ENCODE measurements at regions not wholly inside any gene's neighbourhood (a gene's known extent, or its start where the extent isn't known, plus 50 kb on each side); places are given as distances from the start of the nearest gene placed in this dataset.
"Not testable (repeated sequence)": the region's sequence is repeated elsewhere in the genome, so short reads cannot be mapped to it uniquely, and the experiment has no call there.

- Histone ChIP-seq H3K4me2 (ENCODE audit: low read depth, low read length, poor library complexity, severe bottlenecking) (no peak overlapping the region), H3K36me3 (ENCODE audit: insufficient read depth, low read length) (no peaks in the 10 kb centered on the region)
Observed at GRCh38 chr5:71790433-71790832, 71.4 kb downstream of the CARTPT start.

GRCh38 chr5:71792041-71792440 is 73.0 kb downstream of the CARTPT start:
- H3K36me3 ChIP-seq (ENCODE audit: insufficient read depth, low read length); H2AFZ ChIP-seq (ENCODE audit: low read length); H3K9me3 ChIP-seq (ENCODE audit: insufficient read depth, low read depth, low read length); H3K9ac ChIP-seq (ENCODE audit: low read depth, low read length, poor library complexity, severe bottlenecking); H3K4me2 ChIP-seq (ENCODE audit: low read depth, low read length, poor library complexity, severe bottlenecking); H3K27me3 ChIP-seq (ENCODE audit: insufficient read depth, low read length, poor library complexity, severe bottlenecking); H3K4me3 ChIP-seq (ENCODE audit: low read length, poor library complexity, severe bottlenecking); H3F3A ChIP-seq (ENCODE audit: low read depth); H3K4me1 ChIP-seq (ENCODE audit: insufficient read depth, low read length, poor library complexity, severe bottlenecking); H3K9me2 ChIP-seq (replicated peaks; ENCODE audit: low read depth, low read length); H3K79me2 ChIP-seq (ENCODE audit: insufficient read depth, low read length); H4K20me1 ChIP-seq (ENCODE audit: insufficient read depth, low read length, poor library complexity, severe bottlenecking): not testable (repeated sequence)

More at GRCh38 chr5:71790433-71790832, 71.4 kb downstream of the CARTPT start:
- Histone ChIP-seq H4K20me1 (ENCODE audit: insufficient read depth, low read length, poor library complexity, severe bottlenecking) (no peaks in the 10 kb centered on the region), H2AFZ (ENCODE audit: low read length) (no peak overlapping the region), H3K27me3 (ENCODE audit: insufficient read depth, low read length, poor library complexity, severe bottlenecking) (no peaks in the 10 kb centered on the region), H3K4me3 (ENCODE audit: low read length, poor library complexity, severe bottlenecking) (no peak overlapping the region), H3K79me2 (ENCODE audit: insufficient read depth, low read length) (no peaks in the 10 kb centered on the region), H3K9me3 (ENCODE audit: insufficient read depth, low read depth, low read length) (no peaks in the 10 kb centered on the region), H3K9me2 (replicated peaks; ENCODE audit: low read depth, low read length) (no peaks in the 10 kb centered on the region), H3F3A (ENCODE audit: low read depth) (no peaks in the 10 kb centered on the region), H3K4me1 (ENCODE audit: insufficient read depth, low read length, poor library complexity, severe bottlenecking) (no peaks in the 10 kb centered on the region), H3K9ac (ENCODE audit: low read depth, low read length, poor library complexity, severe bottlenecking) (no peak overlapping the region)
- no peak for TF ChIP-seq EZH2phosphoT487 (IDR thresholded peaks at IDR 0.05; ENCODE audit: borderline replicate concordance)
- TF ChIP-seq, protein P1, sequence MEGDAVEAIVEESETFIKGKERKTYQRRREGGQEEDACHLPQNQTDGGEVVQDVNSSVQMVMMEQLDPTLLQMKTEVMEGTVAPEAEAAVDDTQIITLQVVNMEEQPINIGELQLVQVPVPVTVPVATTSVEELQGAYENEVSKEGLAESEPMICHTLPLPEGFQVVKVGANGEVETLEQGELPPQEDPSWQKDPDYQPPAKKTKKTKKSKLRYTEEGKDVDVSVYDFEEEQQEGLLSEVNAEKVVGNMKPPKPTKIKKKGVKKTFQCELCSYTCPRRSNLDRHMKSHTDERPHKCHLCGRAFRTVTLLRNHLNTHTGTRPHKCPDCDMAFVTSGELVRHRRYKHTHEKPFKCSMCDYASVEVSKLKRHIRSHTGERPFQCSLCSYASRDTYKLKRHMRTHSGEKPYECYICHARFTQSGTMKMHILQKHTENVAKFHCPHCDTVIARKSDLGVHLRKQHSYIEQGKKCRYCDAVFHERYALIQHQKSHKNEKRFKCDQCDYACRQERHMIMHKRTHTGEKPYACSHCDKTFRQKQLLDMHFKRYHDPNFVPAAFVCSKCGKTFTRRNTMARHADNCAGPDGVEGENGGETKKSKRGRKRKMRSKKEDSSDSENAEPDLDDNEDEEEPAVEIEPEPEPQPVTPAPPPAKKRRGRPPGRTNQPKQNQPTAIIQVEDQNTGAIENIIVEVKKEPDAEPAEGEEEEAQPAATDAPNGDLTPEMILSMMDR (conservative IDR thresholded peaks at IDR 0.05; ENCODE audit: low read length), result no peak

- Histone ChIP-seq H3K27me3 (ENCODE audit: insufficient read depth, low read length, poor library complexity, severe bottlenecking) (no peaks in the 10 kb centered on the region), H4K20me1 (ENCODE audit: insufficient read depth, low read length, poor library complexity, severe bottlenecking) (no peaks in the 10 kb centered on the region), H3K9me2 (replicated peaks; ENCODE audit: low read depth, low read length) (no peaks in the 10 kb centered on the region), H3F3A (ENCODE audit: low read depth) (no peaks in the 10 kb centered on the region), H2AFZ (ENCODE audit: low read length) (no peak overlapping the region), H3K9me3 (ENCODE audit: insufficient read depth, low read depth, low read length) (no peaks in the 10 kb centered on the region), H3K9ac (ENCODE audit: low read depth, low read length, poor library complexity, severe bottlenecking) (no peak overlapping the region), H3K36me3 (ENCODE audit: insufficient read depth, low read length) (no peaks in the 10 kb centered on the region), H3K4me2 (ENCODE audit: low read depth, low read length, poor library complexity, severe bottlenecking) (no peak overlapping the region), H3K79me2 (ENCODE audit: insufficient read depth, low read length) (no peaks in the 10 kb centered on the region), H3K4me1 (ENCODE audit: insufficient read depth, low read length, poor library complexity, severe bottlenecking) (no peaks in the 10 kb centered on the region), H3K4me3 (ENCODE audit: low read length, poor library complexity, severe bottlenecking) (no peak overlapping the region)
- TF ChIP-seq, protein P1 (conservative IDR thresholded peaks at IDR 0.05; ENCODE audit: low read length), result no peak
- no peak for TF ChIP-seq EZH2phosphoT487 (IDR thresholded peaks at IDR 0.05; ENCODE audit: borderline replicate concordance)
Observed at GRCh38 chr5:71794061-71794695, 75.1 kb downstream of the CARTPT start.

DNA sequence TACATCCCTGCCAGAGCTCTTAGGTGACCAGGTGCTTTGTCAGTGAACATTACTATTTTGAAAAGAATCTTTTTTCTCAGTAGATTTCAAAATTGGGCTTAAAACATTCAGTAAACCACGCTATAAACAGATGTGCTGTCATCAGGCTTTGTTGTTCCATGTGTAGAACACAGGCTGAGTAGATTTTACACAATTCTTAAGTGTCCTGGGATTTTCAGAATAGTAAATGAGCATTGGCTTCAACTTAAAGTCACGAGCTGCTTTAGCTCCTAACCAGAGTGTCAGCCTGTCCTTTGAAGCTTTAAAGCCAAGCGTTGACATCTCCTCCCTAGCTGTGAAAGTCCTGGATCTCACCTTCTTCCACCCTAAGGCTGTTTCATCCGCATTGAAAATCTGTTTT is 83.6 kb downstream of the CARTPT start:
- Histone ChIP-seq H3K9me3 (ENCODE audit: insufficient read depth, low read depth, low read length) (no peaks in the 10 kb centered on the region), H3K9me2 (replicated peaks; ENCODE audit: low read depth, low read length) (no peaks in the 10 kb centered on the region), H3K9ac (ENCODE audit: low read depth, low read length, poor library complexity, severe bottlenecking) (no peak overlapping the region), H2AFZ (ENCODE audit: low read length) (no peak overlapping the region), H4K20me1 (ENCODE audit: insufficient read depth, low read length, poor library complexity, severe bottlenecking) (no peaks in the 10 kb centered on the region), H3K4me3 (ENCODE audit: low read length, poor library complexity, severe bottlenecking) (no peak overlapping the region), H3K4me1 (ENCODE audit: insufficient read depth, low read length, poor library complexity, severe bottlenecking) (no peaks in the 10 kb centered on the region), H3K27me3 (ENCODE audit: insufficient read depth, low read length, poor library complexity, severe bottlenecking) (no peaks in the 10 kb centered on the region), H3K79me2 (ENCODE audit: insufficient read depth, low read length) (no peaks in the 10 kb centered on the region), H3K36me3 (ENCODE audit: insufficient read depth, low read length) (no peaks in the 10 kb centered on the region), H3K4me2 (ENCODE audit: low read depth, low read length, poor library complexity, severe bottlenecking) (no peak overlapping the region), H3F3A (ENCODE audit: low read depth) (no peaks in the 10 kb centered on the region)
- no peak for TF ChIP-seq EZH2phosphoT487 (IDR thresholded peaks at IDR 0.05; ENCODE audit: borderline replicate concordance)
- TF ChIP-seq, protein P1 (conservative IDR thresholded peaks at IDR 0.05; ENCODE audit: low read length), result no peak

All from Loucy (cell line).